ENCODE measurements at regions not wholly inside any gene's neighbourhood (a gene's known extent, or its start where the extent isn't known, plus 50 kb on each side); places are given as distances from the start of the nearest gene placed in this dataset.

- TF ChIP-seq, protein P1, sequence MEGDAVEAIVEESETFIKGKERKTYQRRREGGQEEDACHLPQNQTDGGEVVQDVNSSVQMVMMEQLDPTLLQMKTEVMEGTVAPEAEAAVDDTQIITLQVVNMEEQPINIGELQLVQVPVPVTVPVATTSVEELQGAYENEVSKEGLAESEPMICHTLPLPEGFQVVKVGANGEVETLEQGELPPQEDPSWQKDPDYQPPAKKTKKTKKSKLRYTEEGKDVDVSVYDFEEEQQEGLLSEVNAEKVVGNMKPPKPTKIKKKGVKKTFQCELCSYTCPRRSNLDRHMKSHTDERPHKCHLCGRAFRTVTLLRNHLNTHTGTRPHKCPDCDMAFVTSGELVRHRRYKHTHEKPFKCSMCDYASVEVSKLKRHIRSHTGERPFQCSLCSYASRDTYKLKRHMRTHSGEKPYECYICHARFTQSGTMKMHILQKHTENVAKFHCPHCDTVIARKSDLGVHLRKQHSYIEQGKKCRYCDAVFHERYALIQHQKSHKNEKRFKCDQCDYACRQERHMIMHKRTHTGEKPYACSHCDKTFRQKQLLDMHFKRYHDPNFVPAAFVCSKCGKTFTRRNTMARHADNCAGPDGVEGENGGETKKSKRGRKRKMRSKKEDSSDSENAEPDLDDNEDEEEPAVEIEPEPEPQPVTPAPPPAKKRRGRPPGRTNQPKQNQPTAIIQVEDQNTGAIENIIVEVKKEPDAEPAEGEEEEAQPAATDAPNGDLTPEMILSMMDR (IDR thresholded peaks at IDR 0.05), result no peak
- Histone ChIP-seq H3K27ac (no peak overlapping the region), H3K4me1 (no peaks in the 10 kb centered on the region), H3K4me3 (no peak overlapping the region), H3K36me3 (no peaks in the 10 kb centered on the region), H3K9me3 (no peaks in the 10 kb centered on the region), H3K27me3 (ENCODE audit: low read depth) (no peaks in the 10 kb centered on the region)
- DNase-seq (no peak), ATAC-seq (no peak)
- intact Hi-C loops (cut with DNase I), result no loop called here
Observed at GRCh38 chr16:13560151-13560550, 359.8 kb upstream of the ERCC4 start.

GRCh38 chr16:13561291-13562070 is 358.5 kb upstream of the ERCC4 start:
- TF ChIP-seq, protein P1 (IDR thresholded peaks at IDR 0.05), result no peak
- Histone ChIP-seq H3K27me3 (ENCODE audit: low read depth) (no peaks in the 10 kb centered on the region), H3K9me3 (no peaks in the 10 kb centered on the region), H3K4me1 (no peaks in the 10 kb centered on the region), H3K27ac (no peak overlapping the region), H3K4me3 (no peak overlapping the region), H3K36me3 (no peaks in the 10 kb centered on the region)
- ATAC-seq (no peak), DNase-seq (no peak)
- intact Hi-C loops (cut with DNase I), result no loop called here

DNA sequence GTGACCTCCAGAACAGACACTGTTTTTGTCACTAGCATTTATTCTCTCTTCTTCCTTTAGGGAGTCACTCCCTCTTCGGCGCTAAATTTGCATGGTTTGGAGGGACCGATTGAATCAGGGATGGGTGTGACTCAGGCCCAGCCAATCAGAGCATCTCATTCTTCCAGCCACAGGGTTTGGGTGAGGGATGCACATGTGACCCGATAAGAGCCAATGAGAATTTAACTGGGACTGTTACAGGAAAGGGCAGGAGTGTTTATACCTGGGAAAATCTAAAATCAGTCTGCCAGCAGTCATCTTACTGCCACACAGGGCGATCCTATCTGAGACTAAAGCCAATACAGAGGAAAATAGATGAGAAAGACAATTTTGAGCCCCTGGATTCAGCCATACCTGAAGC is 351.2 kb upstream of the ERCC4 start:
- no peak overlapping the region for H3K27ac ChIP-seq
- TF ChIP-seq, protein P1 (IDR thresholded peaks at IDR 0.05), result no peak
- intact Hi-C loops (cut with DNase I), result no loop called here
- no peaks in the 10 kb centered on the region for H3K36me3 ChIP-seq
- H3K9me3 ChIP-seq, result no peaks in the 10 kb centered on the region
- H3K4me1 ChIP-seq, result no peaks in the 10 kb centered on the region
- no peak overlapping the region for H3K4me3 ChIP-seq
- DNase-seq (no peak), ATAC-seq (no peak)
- H3K27me3 ChIP-seq (ENCODE audit: low read depth), result no peaks in the 10 kb centered on the region

GRCh38 chr16:13569986-13570385 is 350.0 kb upstream of the ERCC4 start:
- DNase-seq, result no peak
- no peaks in the 10 kb centered on the region for H3K36me3 ChIP-seq
- no peak overlapping the region for H3K27ac ChIP-seq
- TF ChIP-seq, protein P1 (IDR thresholded peaks at IDR 0.05), result no peak
- no peaks in the 10 kb centered on the region for H3K4me1 ChIP-seq
- H3K4me3 ChIP-seq, result no peak overlapping the region
- H3K27me3 ChIP-seq (ENCODE audit: low read depth), result no peaks in the 10 kb centered on the region
- intact Hi-C loops (cut with DNase I), result no loop called here
- no peak for ATAC-seq
- no peaks in the 10 kb centered on the region for H3K9me3 ChIP-seq

DNA sequence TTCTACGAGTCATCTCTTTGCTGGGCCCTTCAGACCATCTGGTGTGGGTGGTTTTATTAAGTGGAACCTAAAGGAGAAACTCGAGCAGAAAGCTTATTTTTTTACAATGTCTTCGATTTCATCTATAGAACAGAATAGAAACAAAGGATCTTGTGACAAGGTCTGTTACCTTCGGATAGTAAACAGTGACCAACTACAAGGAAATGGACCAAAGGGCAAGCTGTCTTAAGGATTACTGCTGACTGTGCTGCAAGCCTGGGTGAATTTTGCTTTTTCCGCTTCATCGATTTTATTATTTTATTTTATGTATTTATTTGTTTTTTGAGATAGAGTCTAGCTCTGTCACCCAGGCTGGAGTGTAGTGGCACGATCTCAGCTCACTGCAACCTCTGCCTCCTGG is 348.9 kb upstream of the ERCC4 start:
- TF ChIP-seq, protein P1 (IDR thresholded peaks at IDR 0.05), result no peak
- no peaks in the 10 kb centered on the region for H3K4me1 ChIP-seq
- no peak for DNase-seq
- no peaks in the 10 kb centered on the region for H3K36me3 ChIP-seq
- no peak for ATAC-seq
- H3K4me3 ChIP-seq, result no peak overlapping the region
- H3K9me3 ChIP-seq, result no peaks in the 10 kb centered on the region
- H3K27ac ChIP-seq, result no peak overlapping the region
- intact Hi-C loops (cut with DNase I), result no loop called here
- H3K27me3 ChIP-seq (ENCODE audit: low read depth), result no peaks in the 10 kb centered on the region
